GM12878 (cell line): ENCODE measurements at regions not wholly inside any gene's neighbourhood (a gene's known extent, or its start where the extent isn't known, plus 50 kb on each side); places are given as distances from the start of the nearest gene placed in this dataset.

Experiments used
- ATAC-seq: fragments of 200-7000 bp; cut with Tn5 transposase; 3 replicates; pipeline ENCODE4 v1.9.1; 2020; ENCODE audit warnings: mild to moderate bottlenecking, moderate library complexity
- BruUV-seq: library from RNA; stranded (reverse); fragments of 400-500 nt; replicated peaks from 2 replicates; lab custom pipeline; 2021; lab: Mats Ljungman, UMichigan
- CTCF ChIA-PET: fragments of 300-600 bp; sonication (Branson Sonifier 250); formaldehyde crosslinking; extraction: SDS; loops from one replicate; lab custom pipeline; 2021; ENCODE audit warnings: inconsistent platforms; lab: Yijun Ruan, JAX
- POLR2A ChIA-PET: fragments of 350-600 bp; formaldehyde crosslinking; extraction: SDS; loops from one replicate; lab custom pipeline; 2021; ENCODE audit warnings: inconsistent platforms; lab: Charles Lee
- RAD21 ChIA-PET: fragments of 300-600 bp; sonication (Branson Sonifier 250); formaldehyde crosslinking; loops from one replicate; lab custom pipeline; 2023; ENCODE audit warnings: antibody characterized with exemption; ENCODE audit not compliant: unreplicated experiment; lab: Charles Lee
- SMC1A ChIA-PET: fragments of 300-600 bp; sonication (Branson Sonifier 250); formaldehyde crosslinking; loops from one replicate; lab custom pipeline; 2023; ENCODE audit not compliant: unreplicated experiment, uncharacterized antibody; lab: Charles Lee
- DNase-seq: peaks from one replicate; pipeline ENCODE4 v3.0.0-alpha.2; 2011; ENCODE audit warnings: low read depth, low spot score
- FAIRE-seq: peaks from 3 replicates; lab custom pipeline; 2011; peaks lifted over from hg19 to GRCh38; lab: Jason Lieb, UNC
- H2AFZ ChIP-seq: 2 replicates; pipeline ENCODE4 v1.6.0; 2011; ENCODE audit warnings: low read depth, low read length, control low read depth; ENCODE audit not compliant: control insufficient read depth
- H3K27ac ChIP-seq: 2 replicates; pipeline ENCODE4 v1.5.1; 2011; ENCODE audit warnings: control low read depth; ENCODE audit not compliant: control insufficient read depth, insufficient read depth
- H3K27me3 ChIP-seq, 2 experiments: replicated peaks in 1 of 2; 2 replicates each; pipeline versions ENCODE4 v1.6.0 to v1.6.1; 2011; ENCODE audit warnings: low read length in 1 of 2; ENCODE audit not compliant: control insufficient read depth in 2 of 2, insufficient read depth in 2 of 2
- H3K36me3 ChIP-seq, 2 experiments: 2 replicates each; pipeline ENCODE4 v1.5.1; 2011; ENCODE audit warnings: low read length in 1 of 2; ENCODE audit not compliant: control insufficient read depth in 2 of 2, insufficient read depth in 2 of 2
- H3K4me1 ChIP-seq: 2 replicates; pipeline ENCODE4 v1.6.1; 2011; ENCODE audit warnings: mild to moderate bottlenecking, low read length, moderate library complexity, mixed read lengths; ENCODE audit not compliant: control insufficient read depth, insufficient read depth
- H3K4me2 ChIP-seq: 2 replicates; pipeline ENCODE4 v1.6.0; 2011; ENCODE audit warnings: control low read depth; ENCODE audit not compliant: control insufficient read depth, insufficient read depth
- H3K4me3 ChIP-seq: fragments of 200-600 bp; sonication (generic); 2 replicates; pipeline ENCODE4 v1.5.1; 2016
- H3K79me2 ChIP-seq: 2 replicates; pipeline ENCODE4 v1.6.0; 2011; ENCODE audit warnings: low read length; ENCODE audit not compliant: control insufficient read depth, insufficient read depth
- H3K9ac ChIP-seq: 2 replicates; pipeline ENCODE4 v1.8.0; 2011; ENCODE audit warnings: low read length, control low read depth, mixed read lengths; ENCODE audit not compliant: control insufficient read depth, insufficient read depth
- H3K9me3 ChIP-seq: replicated peaks from 3 replicates; pipeline ENCODE4 v1.5.1; 2011; ENCODE audit warnings: mild to moderate bottlenecking, low read length; ENCODE audit not compliant: control insufficient read depth, insufficient read depth
- H4K20me1 ChIP-seq: 2 replicates; pipeline ENCODE4 v1.6.0; 2011; ENCODE audit not compliant: control insufficient read depth, insufficient read depth
- ASH2L ChIP-seq: fragments of 300-600, 200-600 bp; sonication (generic); IDR thresholded peaks from 2 replicates; pipeline ENCODE4 v1.6.1; 2017; ENCODE audit warnings: low read depth, mild to moderate bottlenecking, borderline replicate concordance
- CBFB ChIP-seq: IDR thresholded peaks from 2 replicates; pipeline ENCODE4 v1.6.1; 2016; ENCODE audit warnings: antibody characterized with exemption, low read depth
- DPF2 ChIP-seq: fragments of 450-650 bp; IDR thresholded peaks from 2 replicates; pipeline ENCODE4 v1.6.1; 2017; ENCODE audit warnings: mild to moderate bottlenecking
- HDGF ChIP-seq: fragments of 450-650 bp; IDR thresholded peaks from 2 replicates; pipeline ENCODE4 v1.6.1; 2016; ENCODE audit warnings: antibody characterized with exemption
- MLLT1 ChIP-seq: fragments of 450-650 bp; IDR thresholded peaks from 2 replicates; pipeline ENCODE4 v1.6.1; 2016; ENCODE audit warnings: mild to moderate bottlenecking
- MYB ChIP-seq: fragments of 150-350 bp; IDR thresholded peaks from 2 replicates; pipeline ENCODE4 v1.6.1; 2014; ENCODE audit warnings: mild to moderate bottlenecking, low read depth, low read length, borderline replicate concordance
- RB1 ChIP-seq: fragments of 450-650 bp; formaldehyde crosslinking; IDR thresholded peaks from 2 replicates; pipeline ENCODE4 v1.6.1; 2017; ENCODE audit warnings: mild to moderate bottlenecking, borderline replicate concordance
- RCOR1 ChIP-seq: conservative IDR thresholded peaks from 2 replicates; pipeline ENCODE4 v1.6.1; 2012; ENCODE audit warnings: low read depth, low read length, improper control_type of control experiment
- SIN3A ChIP-seq: IDR thresholded peaks from 2 replicates; pipeline ENCODE4 v1.6.1; 2012; ENCODE audit warnings: low read depth, low read length, improper control_type of control experiment
- SP1 ChIP-seq: IDR thresholded peaks from one replicate; pipeline ENCODE4 v1.6.1; 2011; ENCODE audit warnings: low read depth, low read length
- SPI1 ChIP-seq: IDR thresholded peaks from 2 replicates; pipeline ENCODE4 v1.6.1; 2011; ENCODE audit warnings: low read depth, mild to moderate bottlenecking, low read length, moderate library complexity, borderline replicate concordance; ENCODE audit not compliant: insufficient read depth
- STAT1 ChIP-seq: fragments of 450-650 bp; conservative IDR thresholded peaks from 2 replicates; pipeline ENCODE4 v1.6.1; 2014; ENCODE audit warnings: antibody characterized with exemption, mild to moderate bottlenecking
- ZZZ3 ChIP-seq: IDR thresholded peaks from 2 replicates; pipeline ENCODE4 v1.6.1; 2011; ENCODE audit warnings: low read depth; ENCODE audit not compliant: control insufficient read depth, insufficient read length
- WGBS: methylation state at CpG from one replicate; pipeline ENCODE4 v1.1.6; 2016; ENCODE audit warnings: low lambda C conversion rate; ENCODE audit not compliant: insufficient replicate concordance, insufficient coverage; ENCODE audit errors: missing lambda C conversion rate; 5-methylcytosine and 5-hydroxymethylcytosine counted together
- in situ Hi-C: fragments of 300-500 bp; cut with MboI; formaldehyde crosslinking; loops from 9 replicates; pipeline ENCODE4 v1.14.3; 2018; ENCODE audit warnings: mixed read lengths
- intact Hi-C: fragments of 100-400 bp; cut with micrococcal nuclease; formaldehyde crosslinking; loops from one replicate; pipeline ENCODE4 v1.14.2; 2022; ENCODE audit not compliant: unreplicated experiment

GRCh38 chr18:71008257-71008656 is 719.4 kb downstream of the SOCS6 start:
- WGBS, result 57% methylated on average over 3 of the region's 3 CpGs
- Histone ChIP-seq H3K27ac (no peak overlapping the region), H3K4me2 (no peak overlapping the region), H3K4me1 (no peaks in the 10 kb centered on the region; the same call in 1 of the 2 replicates), H3K27me3 (no peaks in the 10 kb centered on the region), H3K4me3 (no peak overlapping the region), H3K36me3 (no peaks in the 10 kb centered on the region), H3K79me2 (no peaks in the 10 kb centered on the region), H2AFZ (no peak overlapping the region), H3K9ac (no peak overlapping the region), H4K20me1 (no peaks in the 10 kb centered on the region), H3K9me3 (no peaks in the 10 kb centered on the region; the same call in 2 of the 3 replicates)
- DNase-seq (no peak), FAIRE-seq (no peak), ATAC-seq (no peak)
- in situ Hi-C loops (no loop called here), intact Hi-C loops (no loop called here)
- POLR2A ChIA-PET, result no interaction called here
- SMC1A ChIA-PET, result interaction anchor here (0.9 kb wide), 1 partner anchor 8 kb away, joined by 3 read pairs; no protein-coding TSS in a partner anchor
- RAD21 ChIA-PET, result no interaction called here
- TF ChIP-seq ZZZ3, result no peak
- no peak for TF ChIP-seq DPF2
- no peak for TF ChIP-seq HDGF
- no peak for TF ChIP-seq CBFB
- TF ChIP-seq RB1, result no peak
- no peak for TF ChIP-seq MLLT1
- TF ChIP-seq SIN3A, result no peak
- TF ChIP-seq ASH2L, result no peak
- no peak for TF ChIP-seq RCOR1
- no peak for TF ChIP-seq MYB
- TF ChIP-seq SPI1, result no peak
- no peak for TF ChIP-seq STAT1
- TF ChIP-seq SP1, result no peak
- no TSS peak for BruUV-seq
- CTCF ChIA-PET, result interaction anchor here (0.6 kb wide), 1 partner anchor 29 kb away, joined by 3 read pairs; no protein-coding TSS in a partner anchor
